Globus pallidus (tissue), 1 donor: ENCODE measurements at regions not wholly inside any gene's neighbourhood (a gene's known extent, or its start where the extent isn't known, plus 50 kb on each side); places are given as distances from the start of the nearest gene placed in this dataset.

ENCODE experiments used
- DNase-seq: peaks from one replicate; pipeline ENCODE4 v3.0.0-alpha.2; 2015; ENCODE audit warnings: low spot score

GRCh38 chr6:10237298-10238038, 177.4 kb downstream of the TFAP2A start:
- no peak for DNase-seq

- DNase-seq = no peak
Observed at GRCh38 chr6:10235344-10235743, 179.5 kb downstream of the TFAP2A start.

- no peak for DNase-seq
Observed at GRCh38 chr6:10230531-10230930, 184.3 kb downstream of the TFAP2A start.

DNA sequence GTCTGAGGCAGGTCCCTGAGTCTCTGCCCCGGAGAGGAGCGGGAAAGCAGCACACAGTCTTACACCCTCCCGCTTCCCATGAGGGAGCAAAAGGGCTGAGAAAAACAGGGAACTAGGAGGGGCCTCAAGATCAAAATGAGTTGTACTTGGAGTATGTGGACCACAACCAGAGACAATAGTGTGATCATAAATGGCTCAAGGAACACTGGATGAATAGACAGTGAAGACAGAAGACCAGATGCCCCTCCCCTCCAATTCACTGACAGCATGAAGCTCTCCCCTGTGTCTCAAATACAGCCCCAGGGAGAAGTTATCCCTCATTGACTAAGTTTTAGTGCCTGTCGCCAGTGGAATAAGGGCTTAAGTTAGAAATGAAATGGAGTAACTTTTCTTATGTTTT, 191.0 kb downstream of the TFAP2A start:
- DNase-seq = no peak

- DNase-seq = no peak
Observed at GRCh38 chr6:10221178-10221577, 193.7 kb downstream of the TFAP2A start.

DNA sequence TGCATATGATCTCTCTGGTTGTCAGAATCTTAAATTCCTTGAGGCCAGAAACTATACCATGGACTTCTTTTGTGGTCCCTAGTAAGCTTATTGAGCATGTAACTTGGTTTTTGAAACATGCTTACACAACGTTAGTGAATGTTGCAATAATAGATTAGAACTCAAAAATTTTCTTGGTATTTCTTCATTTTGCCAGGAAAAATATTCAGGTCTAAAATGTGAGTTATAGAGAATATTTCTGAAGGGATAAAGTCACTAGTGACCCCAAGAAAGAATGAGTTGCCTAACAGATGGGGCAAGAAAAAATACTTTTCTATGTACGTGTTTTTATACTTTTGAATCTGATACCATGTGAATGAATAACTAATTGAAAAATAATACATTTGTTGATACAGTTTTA, 195.4 kb downstream of the TFAP2A start:
- no peak for DNase-seq

GRCh38 chr6:10217111-10217510, 197.8 kb downstream of the TFAP2A start:
- DNase-seq = no peak

- DNase-seq = no peak
Observed at GRCh38 chr6:10215326-10216110, 199.4 kb downstream of the TFAP2A start.

DNA sequence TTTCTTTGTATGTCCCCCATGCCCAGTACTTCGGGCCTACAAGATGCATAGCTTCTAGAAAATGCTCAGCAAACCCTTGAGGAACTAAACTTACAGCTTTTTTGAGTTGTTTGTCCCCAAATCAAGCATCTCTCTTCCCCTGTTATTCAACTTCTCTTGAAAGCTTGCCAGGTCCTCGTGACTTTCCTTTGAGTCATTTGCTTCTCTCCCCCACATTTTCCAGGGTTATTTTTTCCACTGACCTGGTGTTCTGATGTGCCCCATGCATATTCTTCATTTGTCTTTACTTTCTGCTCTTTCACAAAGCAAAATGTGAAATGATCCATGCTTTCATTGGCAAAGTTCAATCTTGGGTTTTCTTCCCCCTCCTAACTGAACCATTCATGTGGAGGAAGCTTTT, 204.8 kb downstream of the TFAP2A start:
- DNase-seq = peak; percentile 12

- peak; percentile 20 for DNase-seq
Observed at GRCh38 chr6:10205892-10206291, 209.0 kb downstream of the TFAP2A start.

GRCh38 chr6:10205120-10205519, 209.8 kb downstream of the TFAP2A start:
- no peak for DNase-seq

DNA sequence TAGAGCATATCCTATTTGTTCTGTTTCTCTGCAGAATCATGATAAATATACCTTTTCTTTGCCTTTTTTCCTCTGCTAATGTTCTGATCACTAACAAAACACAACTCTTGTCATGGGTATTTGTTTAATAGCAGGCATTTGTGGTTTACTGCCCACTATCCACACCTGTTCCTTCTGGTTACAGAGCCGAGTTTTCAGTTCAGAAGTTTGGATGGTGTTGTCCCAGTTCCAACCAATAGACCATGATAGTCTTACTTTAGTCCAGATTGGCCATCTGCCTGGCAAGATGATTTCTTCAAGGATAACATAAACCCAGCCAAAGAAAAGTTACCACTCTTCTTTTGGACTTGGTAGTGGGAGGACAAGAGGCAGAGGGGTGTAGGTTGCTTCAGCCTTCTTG, 211.2 kb downstream of the TFAP2A start:
- no peak for DNase-seq

GRCh38 chr6:10202581-10202980, 212.3 kb downstream of the TFAP2A start:
- DNase-seq = no peak

- DNase-seq = no peak
Observed at GRCh38 chr6:10201606-10202510, 213.0 kb downstream of the TFAP2A start.

GRCh38 chr6:10196090-10196489, 218.8 kb downstream of the TFAP2A start:
- no peak for DNase-seq

DNA sequence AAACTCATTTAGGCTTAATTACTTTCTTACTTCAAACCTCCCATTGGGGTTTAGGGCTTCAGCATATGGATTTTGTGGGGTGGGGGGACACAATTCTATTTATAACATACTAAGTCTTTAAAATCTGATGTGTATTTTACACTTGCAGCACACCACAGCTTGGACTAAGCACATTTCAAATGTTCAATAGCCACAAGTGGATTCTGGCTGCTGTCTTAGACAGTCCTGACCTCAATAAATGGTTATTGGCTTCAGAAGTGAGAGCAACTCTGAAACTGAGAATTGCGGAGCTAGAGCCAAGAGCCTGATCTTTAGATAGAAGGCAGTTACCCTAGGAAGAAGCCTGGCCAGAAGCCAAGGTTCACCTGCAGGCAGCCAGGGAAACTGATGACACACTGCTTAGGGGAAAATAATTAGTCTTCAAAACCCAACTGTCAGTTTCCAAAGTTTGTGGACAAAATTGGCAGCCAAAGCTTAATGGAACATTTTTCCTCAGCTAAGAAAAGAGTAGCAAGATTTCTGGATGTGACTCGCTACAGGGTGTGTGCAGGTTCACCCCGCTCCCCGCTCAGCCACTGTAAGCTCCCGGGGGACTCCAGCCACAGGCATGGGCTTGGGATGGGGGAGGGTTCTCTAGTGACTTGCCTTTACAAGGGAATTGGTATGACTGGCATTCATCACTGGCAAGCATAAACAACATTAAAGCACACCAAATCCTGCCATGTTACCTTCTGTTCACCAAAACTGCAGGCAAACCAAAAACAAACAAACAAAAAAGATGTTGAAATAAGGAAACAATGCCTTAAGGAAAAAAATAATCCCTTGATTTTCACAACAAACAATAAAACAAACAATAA, 219.8 kb downstream of the TFAP2A start:
- no peak for DNase-seq

GRCh38 chr6:10193321-10193720, 221.6 kb downstream of the TFAP2A start:
- no peak for DNase-seq

GRCh38 chr6:10190042-10190441, 224.8 kb downstream of the TFAP2A start:
- no peak for DNase-seq

DNA sequence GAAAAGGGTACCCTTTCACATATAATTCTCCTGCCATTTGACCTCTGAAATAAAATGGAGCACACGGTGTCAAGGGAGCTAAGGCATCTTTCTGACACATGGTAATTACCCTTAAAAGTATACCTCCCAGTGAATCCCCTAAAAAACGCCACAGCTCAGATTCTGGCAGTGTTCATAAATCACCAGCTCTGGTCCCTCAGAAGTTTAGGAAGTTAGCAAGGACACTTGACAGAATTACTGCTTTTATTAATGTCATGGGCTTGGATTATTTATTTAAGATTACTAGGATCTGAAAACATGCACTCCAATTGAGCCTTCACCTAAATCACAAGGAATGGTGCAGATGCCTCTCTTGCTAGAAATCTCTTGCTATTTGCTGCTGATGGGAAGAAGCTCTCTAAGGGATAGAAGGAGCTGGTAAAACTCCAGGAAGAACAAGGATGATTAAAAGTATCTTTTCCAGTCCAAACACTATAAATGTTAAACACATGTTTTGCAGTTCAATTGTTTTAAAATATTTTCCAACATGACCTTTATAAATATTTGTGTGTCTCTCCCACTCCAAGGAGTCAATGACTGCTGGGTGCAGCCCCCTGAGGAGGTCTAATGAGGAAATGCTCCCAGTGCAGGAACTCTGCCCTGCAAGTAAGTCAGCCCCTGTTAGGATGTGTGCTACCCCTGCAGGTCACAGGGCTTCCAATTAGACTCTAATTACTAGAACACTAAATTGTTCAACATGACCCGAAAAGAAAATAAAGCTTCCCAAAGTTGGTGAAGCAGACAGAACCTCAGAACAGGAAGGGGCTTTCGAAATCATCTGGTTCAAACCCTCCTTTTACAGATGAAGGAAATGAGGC, 230.3 kb downstream of the TFAP2A start:
- DNase-seq = no peak
